ENCODE measurements at regions not wholly inside any gene's neighbourhood (a gene's known extent, or its start where the extent isn't known, plus 50 kb on each side); places are given as distances from the start of the nearest gene placed in this dataset.

DNA sequence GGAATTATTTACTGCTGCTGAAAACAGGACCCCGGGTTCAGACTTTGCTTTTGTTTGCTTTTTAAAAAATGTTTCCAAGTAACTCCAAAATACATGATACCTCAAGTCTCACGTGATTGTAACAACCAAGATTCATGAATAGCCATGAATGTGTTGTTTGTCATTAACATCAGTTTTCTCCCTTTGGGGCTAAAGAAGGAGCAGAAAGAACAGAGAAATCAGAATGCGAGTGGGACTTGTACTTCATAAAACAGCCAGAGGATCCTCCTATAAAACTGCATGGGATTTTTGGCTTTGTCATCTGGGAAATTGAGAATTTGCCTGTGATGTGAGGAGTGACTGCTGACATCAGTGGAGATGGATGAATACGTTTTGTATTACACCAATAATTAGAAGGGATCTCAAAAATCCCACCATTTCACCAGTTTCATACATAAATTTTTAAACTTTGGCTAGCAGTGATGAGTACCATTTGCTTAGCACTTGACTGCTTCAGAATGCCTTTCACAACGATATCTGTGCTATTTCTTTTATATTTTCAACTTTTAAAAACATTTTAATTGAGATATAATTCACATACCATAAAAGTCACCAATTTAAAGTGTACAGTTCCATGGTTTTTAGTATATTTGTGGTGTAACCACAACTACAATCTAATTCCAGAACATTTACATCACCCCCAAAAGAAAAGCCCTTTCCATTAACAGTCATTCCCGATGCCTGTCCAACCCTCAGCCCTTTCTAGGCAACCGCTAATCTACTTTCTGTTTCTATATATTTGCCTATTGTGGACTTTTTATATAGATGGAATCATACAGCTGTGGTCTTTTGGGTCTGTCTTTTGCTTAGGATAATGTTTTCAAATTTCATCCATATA is 126.9 kb upstream of the ANKRD55 start:
- DNase-seq: no peak

DNA sequence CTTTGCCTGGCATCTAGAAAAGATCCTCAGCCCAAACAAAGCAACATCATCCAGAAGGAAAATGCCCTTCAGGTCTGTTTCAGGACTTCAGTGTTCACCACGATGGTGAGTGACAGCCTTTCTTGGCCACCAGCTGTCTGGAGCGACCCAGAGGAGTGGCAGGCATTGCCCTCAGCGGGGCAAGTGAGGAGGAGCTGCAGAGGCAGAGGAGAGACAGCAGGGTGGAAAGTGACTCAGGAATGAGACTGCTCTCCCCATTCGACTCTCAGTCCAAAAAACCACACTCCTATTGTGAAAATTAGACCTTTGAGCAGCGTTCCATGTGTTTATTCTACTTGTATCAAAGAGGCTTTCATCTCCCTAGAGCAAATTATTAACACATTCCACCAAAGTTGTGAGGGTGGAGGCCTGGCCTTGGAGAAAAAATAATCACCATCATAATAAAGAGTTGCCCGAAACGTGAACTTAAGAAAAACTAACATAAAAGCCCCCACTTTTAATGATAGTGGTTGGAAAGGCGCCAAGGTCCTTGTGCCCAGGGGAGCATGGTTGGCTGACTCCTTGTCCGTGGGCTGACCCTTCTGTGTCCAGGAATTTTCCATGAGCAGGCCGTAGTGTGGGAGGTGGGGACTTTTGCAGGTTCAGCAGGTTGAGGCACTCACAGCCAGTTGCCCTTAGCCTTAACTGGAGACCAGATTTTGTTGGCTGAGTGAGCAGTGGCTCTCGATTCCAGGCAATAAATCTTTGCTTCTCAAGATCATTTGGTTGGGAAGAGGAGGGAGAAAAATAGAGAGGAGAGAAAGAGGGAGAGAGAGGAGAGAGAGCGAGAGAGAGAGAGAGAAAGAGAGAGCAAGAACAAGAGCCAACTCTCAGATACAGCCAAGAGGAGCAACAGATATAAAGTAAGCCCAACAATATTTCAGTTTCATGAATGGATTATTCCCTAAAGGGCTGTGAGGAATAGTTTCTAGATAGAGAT is 125.9 kb upstream of the ANKRD55 start:
- no peak for DNase-seq

DNA sequence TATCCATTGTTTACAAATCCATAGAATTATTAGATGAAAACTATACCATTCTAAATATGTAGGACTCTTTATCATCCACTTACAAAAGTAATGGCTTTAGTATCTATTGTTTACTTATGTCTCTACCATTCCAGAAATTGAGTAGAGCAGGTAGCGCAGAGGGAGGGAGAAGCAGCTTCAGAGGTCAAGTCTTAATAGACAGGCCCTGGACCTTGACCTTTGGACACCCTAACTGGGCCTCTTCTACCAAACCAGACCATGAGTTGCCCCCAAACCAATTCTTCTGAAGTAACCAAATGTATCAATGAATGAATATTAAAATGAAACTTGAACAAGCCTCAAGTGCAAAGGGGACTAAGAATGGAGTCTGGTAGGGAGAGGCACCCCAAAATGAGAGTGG is 124.9 kb upstream of the ANKRD55 start:
- no peak for DNase-seq

DNA sequence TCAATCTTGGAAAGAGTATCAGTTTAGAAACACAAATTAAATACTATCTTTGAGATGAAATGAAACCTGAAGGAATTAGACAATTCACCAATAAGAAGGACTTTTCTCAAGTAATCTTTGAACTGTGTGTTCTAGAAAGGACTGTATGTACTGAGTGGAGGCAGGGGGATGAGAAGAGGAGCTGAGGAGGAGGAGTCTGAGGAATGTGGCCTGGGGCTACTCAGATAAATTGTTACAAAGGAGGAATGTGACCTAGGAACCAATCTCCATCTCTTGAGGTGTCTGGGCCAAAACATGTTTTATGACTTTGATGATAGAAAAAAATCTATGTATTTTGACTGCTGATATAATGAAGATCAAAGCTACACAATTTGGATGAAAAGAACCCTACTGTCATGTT is 124.3 kb upstream of the ANKRD55 start:
- DNase-seq: no peak

DNA sequence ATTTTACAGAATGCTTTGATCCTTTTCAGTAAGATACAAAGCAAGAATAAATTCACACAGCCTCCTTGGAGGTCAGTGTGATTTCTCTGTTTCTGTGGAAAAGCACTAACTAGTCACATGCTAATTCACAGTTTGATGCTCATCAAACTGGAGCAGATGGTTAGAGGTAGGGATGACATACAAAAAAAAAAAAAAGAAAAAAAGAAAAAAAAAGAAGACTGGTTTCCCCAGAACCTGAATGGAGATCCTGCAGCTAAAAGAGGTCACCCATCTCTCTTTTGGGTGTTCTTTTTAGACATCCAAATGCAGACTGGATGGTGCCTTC is 123.7 kb upstream of the ANKRD55 start:
- no peak for DNase-seq

DNA sequence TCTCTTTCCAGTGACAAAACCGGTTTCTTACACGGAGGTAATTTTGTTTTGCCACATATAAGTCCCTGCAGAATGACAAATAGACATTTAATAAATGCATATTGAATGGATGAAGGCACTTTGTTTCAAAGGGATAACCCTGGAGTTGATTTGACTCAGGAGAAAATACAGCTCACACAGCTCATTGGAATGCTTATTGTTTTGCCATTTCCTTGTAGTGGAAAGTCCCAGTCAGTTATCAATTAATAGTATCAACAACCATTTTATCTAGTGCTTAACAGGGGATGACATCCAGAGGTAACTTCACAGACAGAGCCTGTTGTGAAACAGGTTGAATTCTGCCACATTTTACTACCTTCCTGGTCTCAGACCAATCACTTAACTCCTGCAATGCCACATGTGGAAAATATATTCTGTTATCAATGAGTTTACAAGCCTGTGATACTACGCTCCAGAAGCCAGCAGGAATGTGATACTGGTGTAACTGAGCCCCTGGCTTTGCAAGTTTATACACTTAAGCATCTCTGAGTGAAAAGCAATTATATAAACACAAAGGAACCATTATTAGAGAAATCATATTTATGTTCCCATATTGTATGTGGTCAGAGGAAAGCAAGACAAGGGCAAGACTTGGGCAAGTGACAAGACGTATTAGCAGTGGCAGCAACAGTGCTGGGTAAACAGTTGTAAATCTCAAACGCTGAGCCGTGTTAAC is 123.1 kb upstream of the ANKRD55 start:
- no peak for DNase-seq

DNA sequence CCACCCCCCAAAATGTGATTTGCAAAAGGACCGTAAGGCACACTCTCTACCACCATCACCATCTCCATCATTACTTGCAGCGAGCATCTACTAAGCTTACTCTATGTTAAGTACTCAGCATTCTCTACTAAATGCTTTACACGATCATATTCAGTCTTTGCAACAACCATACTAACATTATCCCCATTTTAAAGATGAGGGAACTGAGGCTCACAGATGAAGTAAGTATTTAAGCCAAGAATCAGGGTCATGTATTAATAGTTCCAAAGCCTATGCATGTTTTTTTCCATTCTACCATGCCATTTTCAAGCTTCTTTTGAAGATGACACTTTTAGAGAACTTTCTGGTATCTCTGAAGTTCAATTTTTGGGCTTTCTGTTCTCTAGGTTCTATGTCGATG is 121.7 kb upstream of the ANKRD55 start:
- no peak for DNase-seq

DNA sequence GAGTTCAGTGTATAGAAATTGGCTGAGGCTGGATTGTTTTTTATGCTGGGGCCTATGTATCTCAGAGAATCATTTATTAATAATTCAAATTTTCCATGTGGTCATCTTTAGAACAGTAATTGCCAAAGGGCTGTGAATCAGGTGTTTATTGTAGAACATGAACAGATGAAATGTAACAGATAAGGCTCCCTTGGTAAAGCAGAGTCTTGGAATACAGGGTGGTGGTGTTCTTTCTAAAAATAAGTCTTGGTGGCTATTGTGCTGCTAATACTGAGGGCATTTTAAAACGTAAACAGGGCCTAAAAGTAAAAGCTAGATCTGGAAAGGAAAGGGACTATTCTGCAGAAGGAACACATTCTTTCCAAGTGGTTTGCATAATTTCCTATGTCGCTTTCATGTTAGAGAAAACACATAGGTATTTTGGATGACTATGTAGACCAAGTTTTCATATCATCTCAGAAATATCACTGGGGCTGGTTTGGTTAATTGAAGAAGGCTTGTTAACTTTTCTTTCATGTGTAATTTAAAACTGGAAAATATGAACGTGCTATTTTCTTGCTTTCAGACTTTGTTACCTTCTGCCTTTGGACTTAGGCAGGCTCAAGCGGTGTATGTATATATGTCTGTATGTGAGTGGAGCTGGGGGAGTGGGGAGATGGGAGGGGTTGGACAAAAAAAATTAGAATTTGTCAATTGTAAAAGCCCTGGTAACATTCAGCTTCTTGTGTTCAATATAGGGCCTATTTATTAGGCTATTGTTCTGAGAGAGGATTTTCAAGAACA is 119.9 kb upstream of the ANKRD55 start:
- no peak for DNase-seq

DNA sequence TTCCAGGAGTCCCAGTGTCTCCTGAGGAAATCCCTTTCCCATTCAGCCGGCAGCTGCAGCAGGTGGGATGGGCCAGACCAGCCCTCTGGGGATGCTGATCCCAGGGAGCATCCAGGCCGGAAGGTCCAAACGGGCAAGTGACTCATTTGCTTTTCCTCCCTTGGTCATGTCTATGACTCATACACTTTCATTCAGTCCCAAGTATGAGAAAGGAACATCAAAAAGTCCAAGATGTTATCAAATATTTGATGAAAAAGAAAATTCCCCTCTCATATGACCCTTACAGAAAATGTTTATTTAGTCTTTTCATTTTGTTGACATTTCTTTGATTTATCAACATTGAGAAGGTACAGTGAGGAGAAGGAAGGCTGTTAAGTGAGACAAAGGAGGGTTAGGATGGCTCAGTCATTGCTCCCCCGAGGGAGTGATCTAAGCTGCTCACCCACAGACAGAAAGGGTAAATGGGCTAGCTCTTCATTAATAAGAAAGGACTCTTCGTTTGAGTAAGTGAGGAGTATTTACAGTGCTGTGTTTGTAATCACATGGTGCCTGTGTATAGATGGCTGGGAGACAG is 117.6 kb upstream of the ANKRD55 start:
- no peak for DNase-seq

DNA sequence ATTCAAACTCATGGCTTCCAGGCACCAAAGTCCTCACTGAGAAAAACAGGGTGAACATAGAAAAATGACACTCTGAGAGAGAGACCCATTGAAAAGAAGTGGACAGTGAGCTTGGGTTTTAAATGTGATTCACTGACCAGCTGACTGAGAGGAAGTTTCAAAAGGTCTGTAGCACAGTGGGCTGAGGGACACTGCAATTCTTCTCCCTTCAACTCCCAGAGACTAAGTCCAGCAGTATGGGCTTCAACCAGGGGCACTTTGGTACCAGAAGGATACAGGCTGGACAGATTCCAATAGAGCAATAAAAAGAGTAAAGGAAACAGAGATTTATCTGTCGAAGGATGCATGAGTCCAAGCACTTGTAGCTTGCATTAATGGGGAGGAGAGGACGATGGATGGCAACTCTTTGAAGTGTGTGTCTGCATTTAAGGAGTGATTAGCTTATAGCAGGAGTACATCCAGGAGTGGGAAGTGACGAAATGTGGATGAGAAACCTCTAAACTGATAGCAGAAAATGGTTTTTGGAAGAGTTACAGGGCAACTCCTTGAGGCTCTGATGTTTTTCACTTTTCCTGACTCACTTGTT is 117.0 kb upstream of the ANKRD55 start:
- no peak for DNase-seq

DNA sequence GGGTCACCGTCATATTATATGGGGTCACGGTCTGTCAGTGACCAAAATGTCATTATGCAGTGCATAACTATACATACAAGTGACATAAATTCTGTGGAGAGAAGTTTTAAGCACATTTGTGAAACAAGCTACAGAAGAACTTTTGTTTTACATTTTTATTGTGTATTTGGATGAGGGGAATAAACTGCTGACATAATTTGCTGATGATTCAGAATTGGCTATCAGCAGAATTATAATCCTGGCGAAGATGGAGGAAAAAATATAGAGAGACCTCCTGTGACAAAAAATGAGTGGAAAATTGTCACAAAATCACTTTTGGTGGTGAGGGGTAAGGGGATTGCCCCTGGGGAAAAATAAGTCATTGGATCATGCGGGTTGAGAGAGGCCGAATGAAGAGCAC is 116.3 kb upstream of the ANKRD55 start:
- no peak for DNase-seq

DNA sequence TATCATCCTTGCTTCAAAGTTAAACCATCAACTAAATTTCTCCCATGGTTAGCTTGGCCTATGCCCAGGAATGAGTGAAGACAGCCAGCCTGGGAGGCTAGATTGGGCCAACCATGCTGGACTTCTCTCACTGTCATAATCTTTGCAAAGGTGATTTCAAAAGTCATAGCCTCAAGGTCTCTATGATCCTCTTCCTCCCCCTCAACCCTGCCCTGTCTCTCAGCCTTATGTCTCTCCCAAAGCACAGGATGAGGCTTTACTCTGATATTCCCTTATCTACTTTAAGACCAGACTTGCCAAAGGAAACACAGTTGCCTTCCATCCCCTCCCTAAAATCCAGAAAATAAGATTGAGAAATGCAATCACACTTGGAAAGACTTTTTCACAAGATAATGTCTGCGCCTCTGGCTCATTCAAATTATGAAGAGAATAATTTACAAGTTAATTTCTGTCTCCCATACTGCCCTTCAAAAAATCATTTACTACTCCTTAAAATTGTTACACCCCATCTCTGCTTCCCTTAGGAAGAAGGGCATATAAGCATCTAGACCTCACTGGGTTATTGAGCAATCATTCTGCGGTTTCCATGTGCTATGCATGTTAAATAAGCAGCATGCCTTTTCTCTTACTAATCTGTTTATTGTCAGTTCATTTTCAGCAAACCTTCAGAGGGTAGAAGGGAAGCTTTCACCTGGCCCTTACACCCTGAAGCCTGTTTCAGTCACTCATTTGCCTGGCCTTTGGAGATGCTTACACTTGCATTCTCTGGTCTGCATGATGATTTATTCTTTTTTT is 113.8 kb upstream of the ANKRD55 start:
- no peak for DNase-seq

DNA sequence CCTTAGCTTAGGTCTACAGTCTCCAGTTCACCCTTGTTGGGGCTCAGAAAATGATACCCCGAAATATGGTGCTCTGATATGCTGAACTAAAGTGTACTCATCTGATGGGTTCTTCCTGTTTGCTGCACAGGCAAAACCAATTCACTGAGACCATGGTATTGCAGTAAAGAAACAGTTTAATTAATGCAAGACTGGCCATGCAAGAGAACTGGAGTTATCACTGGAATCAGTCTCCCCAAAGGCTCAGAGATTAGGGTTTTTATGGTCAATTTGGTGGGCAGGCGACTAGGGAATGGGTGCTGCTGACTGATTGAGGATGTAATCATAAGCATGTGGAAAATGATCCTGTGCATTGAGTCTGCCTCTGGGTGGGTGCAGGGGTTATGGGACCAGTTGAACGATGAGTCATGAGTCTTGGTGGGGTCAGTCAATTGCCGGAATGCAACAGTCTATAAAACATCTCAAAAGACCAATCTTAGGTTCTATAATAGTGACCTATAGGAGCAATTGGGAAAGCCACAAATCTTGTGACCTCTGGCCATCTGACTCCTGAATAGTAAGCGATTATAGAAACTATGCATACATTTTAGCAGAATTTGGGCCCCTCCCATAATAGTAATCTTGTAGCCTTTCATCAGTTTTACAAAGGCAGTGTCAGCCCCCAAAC is 113.0 kb upstream of the ANKRD55 start:
- no peak for DNase-seq

DNA sequence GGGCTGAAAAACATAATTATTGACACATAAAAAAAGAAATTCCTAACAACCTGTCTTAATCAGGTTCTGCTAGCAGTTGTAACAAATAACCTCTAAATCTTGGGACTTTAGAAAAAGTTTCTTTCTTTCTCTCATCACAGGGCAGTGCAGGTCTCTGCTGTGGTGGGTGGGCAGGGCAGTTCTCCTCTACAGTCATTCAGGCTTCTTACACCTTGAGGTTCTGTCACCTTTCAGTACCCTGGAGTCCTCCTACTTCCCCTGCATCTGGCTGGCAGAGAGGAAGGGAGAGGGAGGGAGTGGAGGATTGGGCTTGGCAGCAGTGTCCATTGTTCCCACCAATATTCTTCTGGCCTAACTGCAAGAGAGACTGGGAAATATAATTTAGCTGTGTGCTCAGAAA is 112.2 kb upstream of the ANKRD55 start:
- no peak for DNase-seq

DNA sequence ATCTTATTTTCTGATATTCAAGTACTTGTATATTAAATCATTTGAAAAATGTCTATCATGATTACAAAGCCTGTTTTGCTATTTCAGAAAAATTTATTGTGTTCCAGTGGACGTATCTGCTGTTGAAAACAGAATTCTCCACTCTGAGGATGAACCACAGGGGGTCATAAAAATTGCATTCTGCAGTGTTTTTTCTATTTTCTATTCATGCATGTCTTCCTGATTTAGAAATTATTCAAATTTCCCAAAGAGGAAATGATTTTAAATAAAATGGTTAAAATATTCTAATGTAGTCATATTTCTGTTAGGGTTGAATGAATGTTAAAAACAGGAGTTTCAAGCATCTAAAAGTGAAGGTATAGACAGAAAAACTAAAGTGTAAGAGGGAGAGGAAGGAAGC is 111.5 kb upstream of the ANKRD55 start:
- DNase-seq: no peak

DNA sequence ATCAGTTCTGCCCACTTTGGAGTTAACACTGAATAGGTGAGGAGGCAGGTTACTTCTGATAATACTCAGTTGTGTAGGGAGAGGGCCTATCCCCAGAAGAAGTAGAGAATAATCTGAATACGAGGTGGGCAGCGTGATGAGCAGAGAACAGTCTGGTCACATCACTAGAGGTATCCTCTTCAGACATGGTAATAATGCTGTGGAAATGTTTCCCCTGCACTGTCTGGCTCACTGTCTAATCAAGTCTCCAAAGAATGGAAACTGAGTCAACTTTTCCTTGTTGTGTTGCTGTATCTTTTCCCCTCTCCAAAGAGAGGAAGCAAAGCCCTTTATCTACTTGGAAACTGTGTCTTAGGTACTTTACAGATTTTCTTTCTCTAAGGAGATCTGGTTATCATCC is 110.9 kb upstream of the ANKRD55 start:
- no peak for DNase-seq

DNA sequence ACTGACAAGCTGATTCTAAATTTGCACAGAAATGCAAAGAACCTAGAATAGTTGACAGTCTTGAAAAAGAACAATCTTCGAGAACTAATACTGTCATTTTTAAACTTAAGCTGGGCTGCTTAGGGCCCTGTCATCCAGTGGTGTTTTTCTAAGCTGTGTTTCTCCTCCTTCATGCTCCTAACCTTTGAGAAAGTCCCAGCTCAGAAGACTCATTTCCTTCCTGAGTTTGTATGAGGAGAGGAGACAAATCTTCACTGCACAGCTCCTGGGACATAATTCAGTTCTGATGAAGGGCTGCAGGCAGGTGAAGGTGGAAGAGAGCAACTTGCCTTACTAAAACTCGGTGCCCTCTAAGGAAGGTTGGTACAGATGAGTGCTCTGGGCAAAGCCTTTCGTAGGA is 109.5 kb upstream of the ANKRD55 start:
- DNase-seq: no peak

DNA sequence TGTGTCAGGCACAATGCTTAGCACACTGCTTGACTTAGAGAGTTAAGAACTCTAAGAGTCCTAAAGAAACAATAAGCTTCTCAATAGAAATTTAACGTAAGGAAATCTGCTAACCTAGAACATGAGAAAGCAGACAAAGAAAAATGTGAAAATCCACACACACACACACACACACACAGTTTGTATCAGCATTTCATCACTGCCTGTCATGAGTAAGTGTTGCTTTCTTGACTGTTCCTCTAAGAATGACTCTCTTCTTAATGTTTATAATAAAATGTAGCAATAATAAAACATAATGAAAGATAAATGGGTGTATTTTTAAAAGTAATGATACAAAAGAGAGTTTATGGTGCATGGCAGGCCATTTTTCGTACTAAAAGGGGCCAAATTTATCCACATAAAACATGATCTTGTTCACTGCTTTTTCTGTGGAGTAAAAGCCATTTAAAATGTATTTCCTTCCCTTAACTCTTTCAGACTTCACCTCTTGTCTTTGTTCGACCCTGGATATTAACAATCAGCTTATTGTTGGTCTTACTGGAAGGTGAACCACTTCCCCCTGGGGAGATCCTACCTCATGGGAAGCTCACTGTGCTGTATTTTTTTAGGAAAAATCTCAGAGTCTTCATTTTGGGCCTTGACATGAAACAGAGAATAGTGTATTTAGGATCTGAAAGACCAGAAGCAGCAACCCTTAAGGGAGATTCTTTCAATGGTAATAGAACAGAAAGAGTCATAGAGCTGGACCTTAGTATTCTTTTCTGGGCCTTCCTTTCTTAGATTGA is 107.3 kb upstream of the ANKRD55 start:
- DNase-seq: no peak

DNA sequence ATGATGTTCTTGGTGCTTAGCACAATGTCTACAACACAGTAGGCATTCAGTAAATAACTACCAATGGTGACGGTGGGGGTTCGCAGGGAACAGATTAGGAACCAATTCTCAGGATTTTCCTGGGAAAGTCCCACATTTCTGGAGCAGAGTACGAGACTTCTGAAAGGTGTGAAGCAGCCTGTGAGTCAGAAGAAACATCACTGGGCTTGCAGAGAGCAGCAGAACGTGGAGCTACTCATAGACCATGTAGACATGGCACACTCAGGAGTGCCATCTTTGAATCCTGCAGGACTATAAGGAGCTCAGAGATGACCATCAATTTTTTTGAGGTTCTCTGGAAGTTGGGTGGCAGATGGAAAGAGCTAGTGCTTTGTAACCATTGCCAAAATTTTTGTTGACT is 106.6 kb upstream of the ANKRD55 start:
- DNase-seq: no peak

Measured in stimulated activated CD4-positive, alpha-beta T cell treated with anti-CD3 and anti-CD28 coated beads, Interleukin-2, amount 100 ng/mL, for 48 hours (primary cell).